HepG2 (cell line): ENCODE measurements at regions not wholly inside any gene's neighbourhood (a gene's known extent, or its start where the extent isn't known, plus 50 kb on each side); places are given as distances from the start of the nearest gene placed in this dataset.

Experiments
- ATAC-seq: fragments of 200-7000 bp; cut with Tn5 transposase; 3 replicates; pipeline ENCODE4 v1.9.1; 2020; ENCODE audit warnings: mild to moderate bottlenecking, moderate library complexity
- BruUV-seq: library from RNA; stranded (reverse); fragments of 400-500 nt; replicated peaks from 2 replicates; lab custom pipeline; 2021; lab: Mats Ljungman, UMichigan
- CTCF ChIA-PET: fragments of 300-600 bp; formaldehyde crosslinking; extraction: SDS; loops from one replicate; lab custom pipeline; 2021; ENCODE audit warnings: low total read pairs, inconsistent platforms, low intra/inter-chr PET ratio; lab: Yijun Ruan, JAX
- POLR2A ChIA-PET: fragments of 350-600 bp; sonication (Branson Sonifier 250); formaldehyde crosslinking; loops from one replicate; lab custom pipeline; 2020; ENCODE audit warnings: antibody characterized with exemption, inconsistent platforms; lab: Yijun Ruan, JAX
- DNase-seq: peaks from one replicate; pipeline ENCODE4 v3.0.0-alpha.2; 2015; ENCODE audit warnings: low spot score
- FAIRE-seq: peaks from 3 replicates; lab custom pipeline; 2011; peaks lifted over from hg19 to GRCh38; lab: Jason Lieb, UNC
- H2AFZ ChIP-seq: one replicate; pipeline ENCODE4 v1.6.1; 2011; ENCODE audit warnings: low read length, inconsistent platforms
- H3K27ac ChIP-seq: fragments of 300-600 bp; 3 replicates; pipeline ENCODE4 v1.8.0; 2011; ENCODE audit warnings: mixed run types, mild to moderate bottlenecking, mixed read lengths, low read length, inconsistent platforms; ENCODE audit not compliant: insufficient read depth; ENCODE audit errors: extremely low read length
- H3K27me3 ChIP-seq, 2 experiments: fragments of 200-600 bp in 1 of 2; 2 replicates in 1 of 2; 3 replicates in 1 of 2; pipeline versions ENCODE4 v1.6.0 to v1.8.0; 2011; ENCODE audit warnings: low read length in 2 of 2, mild to moderate bottlenecking in 2 of 2, moderate library complexity in 2 of 2, inconsistent platforms in 1 of 2; ENCODE audit not compliant: insufficient read depth in 2 of 2, control insufficient read depth in 1 of 2
- H3K36me3 ChIP-seq, 2 experiments: fragments of 200-600 bp in 1 of 2; replicated peaks in 1 of 2; 2 replicates in 1 of 2; 3 replicates in 1 of 2; pipeline versions ENCODE4 v1.5.1 to v1.8.0; 2011; ENCODE audit warnings: low read length in 2 of 2, inconsistent platforms in 1 of 2; ENCODE audit not compliant: insufficient read depth in 2 of 2, control insufficient read depth in 1 of 2
- H3K4me1 ChIP-seq: 2 replicates; pipeline ENCODE4 v1.5.1; 2012; ENCODE audit warnings: low read length, inconsistent platforms; ENCODE audit not compliant: insufficient read depth
- H3K4me2 ChIP-seq: 2 replicates; pipeline ENCODE4 v1.6.0; 2011; ENCODE audit warnings: low read depth, low read length, inconsistent platforms
- H3K4me3 ChIP-seq, 3 experiments: fragments of 200-600 bp in 1 of 3; sonication (generic), shearing (Covaris generic) in 1 of 3; replicated peaks in 1 of 3; 2 replicates each; pipeline ENCODE4 v1.5.1; 2011 to 2016; ENCODE audit warnings: low read length in 3 of 3, inconsistent platforms in 2 of 3, low read depth in 2 of 3, mild to moderate bottlenecking in 2 of 3, control low read depth in 1 of 3, mixed read lengths in 1 of 3; ENCODE audit not compliant: insufficient read depth in 1 of 3
- H3K79me2 ChIP-seq: one replicate; pipeline ENCODE4 v1.6.1; 2011; ENCODE audit warnings: low read length, inconsistent platforms; ENCODE audit not compliant: insufficient read depth
- H3K9ac ChIP-seq: 2 replicates; pipeline ENCODE4 v1.6.0; 2011; ENCODE audit warnings: mild to moderate bottlenecking, low read depth, low read length, inconsistent platforms; ENCODE audit not compliant: insufficient read depth
- H3K9me3 ChIP-seq: 2 replicates; pipeline ENCODE4 v1.5.1; 2012; ENCODE audit warnings: mild to moderate bottlenecking, low read length
- H4K20me1 ChIP-seq: 2 replicates; pipeline ENCODE4 v1.6.0; 2011; ENCODE audit warnings: inconsistent platforms, mild to moderate bottlenecking, low read length, moderate library complexity; ENCODE audit not compliant: insufficient read depth
- CC2D1A ChIP-seq: sonication (generic); formaldehyde crosslinking; IDR thresholded peaks from 2 replicates; pipeline ENCODE4 v1.8.1; 2023; ENCODE audit warnings: mild to moderate bottlenecking, missing genetic modification reagents
- ETV5 ChIP-seq: IDR thresholded peaks from 2 replicates; pipeline ENCODE4 v1.6.1; 2018; ENCODE audit warnings: missing biosample characterization, missing genetic modification reagents, inconsistent platforms, borderline replicate concordance
- RARA ChIP-seq: IDR thresholded peaks from 2 replicates; pipeline ENCODE4 v1.6.1; 2016; ENCODE audit warnings: missing genetic modification reagents, missing compliant biosample characterization
- ZNF260 ChIP-seq: sonication (generic); formaldehyde crosslinking; IDR thresholded peaks from 2 replicates; pipeline ENCODE4 v1.4.0; 2020; ENCODE audit warnings: missing genetic modification reagents, low read depth, mild to moderate bottlenecking, borderline replicate concordance
- ZNF780A ChIP-seq: sonication (generic); formaldehyde crosslinking; IDR thresholded peaks from 2 replicates; pipeline ENCODE4 v1.8.0; 2022; ENCODE audit warnings: mild to moderate bottlenecking, missing genetic modification reagents, moderate library complexity
- WGBS: methylation state at CpG from one replicate; pipeline ENCODE4 v1.1.6; 2017; ENCODE audit warnings: low lambda C conversion rate; 5-methylcytosine and 5-hydroxymethylcytosine counted together
- in situ Hi-C: cut with HindIII; loops from 2 replicates; pipeline ENCODE4 v1.10.0; 2017; ENCODE audit warnings: low pct_unique_long_range_greater_than_20kb; ENCODE audit not compliant: extremely low pct_ligation_motif_present
- intact Hi-C: fragments of 100-400 bp; cut with micrococcal nuclease; formaldehyde crosslinking; loops from one replicate; pipeline ENCODE4 v1.10.0; 2022; ENCODE audit not compliant: unreplicated experiment
- TF ChIP-seq, protein P1 (sequence below): sonication (generic); formaldehyde crosslinking; IDR thresholded peaks from 2 replicates; pipeline ENCODE4 v1.4.0; 2020; ENCODE audit warnings: missing genetic modification reagents, mild to moderate bottlenecking, borderline replicate concordance
- TF ChIP-seq, protein P2 (sequence below): sonication (generic); formaldehyde crosslinking; IDR thresholded peaks from 2 replicates; pipeline ENCODE4 v1.5.0; 2020; ENCODE audit warnings: missing genetic modification reagents
- TF ChIP-seq, protein P3 (sequence below): IDR thresholded peaks from 2 replicates; pipeline ENCODE4 v1.6.1; 2016

DNA sequence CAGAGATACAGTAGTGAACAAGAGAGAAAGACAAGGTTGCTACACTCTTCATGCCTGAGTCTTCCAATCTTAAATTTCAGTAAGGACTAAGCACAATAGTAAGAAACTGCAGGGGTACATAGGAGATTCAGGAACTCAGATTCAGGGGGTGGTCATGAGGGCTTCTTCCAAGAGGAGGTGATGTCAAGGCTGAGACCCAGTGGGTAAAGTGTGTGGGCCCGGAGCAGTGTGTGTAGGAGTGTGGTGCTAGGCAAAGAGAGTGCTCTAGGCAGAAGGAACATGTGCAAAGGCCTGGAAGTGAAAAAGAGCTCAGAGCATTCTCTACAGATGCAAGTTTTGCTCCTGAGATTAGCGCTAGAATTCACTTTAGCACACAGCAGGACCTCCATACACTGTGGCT, 102.9 kb upstream of the SPATA12 start:
- 97% methylated on average over 2 of the region's 2 CpGs for WGBS
- Histone ChIP-seq H3K27me3 (no peaks in the 10 kb centered on the region), H3K9me3 (no peaks in the 10 kb centered on the region), H3K4me3 (no peak overlapping the region), H3K4me2 (no peak overlapping the region), H3K79me2 (no peaks in the 10 kb centered on the region), H3K9ac (no peak overlapping the region), H3K27ac (no peak overlapping the region), H2AFZ (no peak overlapping the region), H3K36me3 (no peaks in the 10 kb centered on the region; a peak in 1 of 5 replicates), H3K4me1 (peaks cover 36% of the 10 kb centered on the region), H4K20me1 (no peaks in the 10 kb centered on the region)
- ChIA-PET CTCF (no interaction called here), POLR2A (no interaction called here)
- no peak for ATAC-seq
- intact Hi-C loops (no loop called here), in situ Hi-C loops (no loop called here)
- DNase-seq, result no peak
- no peak for FAIRE-seq
- no TSS peak for BruUV-seq
- TF ChIP-seq, protein P1, sequence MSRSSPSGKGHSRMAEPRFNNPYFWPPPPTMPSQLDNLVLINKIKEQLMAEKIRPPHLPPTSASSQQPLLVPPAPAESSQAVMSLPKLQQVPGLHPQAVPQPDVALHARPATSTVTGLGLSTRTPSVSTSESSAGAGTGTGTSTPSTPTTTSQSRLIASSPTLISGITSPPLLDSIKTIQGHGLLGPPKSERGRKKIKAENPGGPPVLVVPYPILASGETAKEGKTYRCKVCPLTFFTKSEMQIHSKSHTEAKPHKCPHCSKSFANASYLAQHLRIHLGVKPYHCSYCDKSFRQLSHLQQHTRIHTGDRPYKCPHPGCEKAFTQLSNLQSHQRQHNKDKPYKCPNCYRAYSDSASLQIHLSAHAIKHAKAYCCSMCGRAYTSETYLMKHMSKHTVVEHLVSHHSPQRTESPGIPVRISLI, result no peak
- TF ChIP-seq CC2D1A (no peak), ETV5 (no peak), RARA (CRISPR knock-in tag) (no peak), ZNF780A (CRISPR knock-in tag) (no peak), ZNF260 (CRISPR knock-in tag) (no peak)
- TF ChIP-seq, protein P2, sequence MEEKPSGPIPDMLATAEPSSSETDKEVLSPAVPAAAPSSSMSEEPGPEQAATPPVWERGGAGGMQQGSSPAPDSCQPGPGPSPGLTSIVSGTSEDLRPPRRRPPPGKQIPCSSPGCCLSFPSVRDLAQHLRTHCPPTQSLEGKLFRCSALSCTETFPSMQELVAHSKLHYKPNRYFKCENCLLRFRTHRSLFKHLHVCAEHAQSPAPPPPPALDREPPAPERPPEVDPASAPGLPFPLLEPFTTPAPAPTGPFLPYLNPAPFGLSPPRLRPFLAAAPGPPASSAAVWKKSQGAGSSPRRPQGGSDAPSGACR (CRISPR knock-in tag), result no peak
- TF ChIP-seq, protein P3, sequence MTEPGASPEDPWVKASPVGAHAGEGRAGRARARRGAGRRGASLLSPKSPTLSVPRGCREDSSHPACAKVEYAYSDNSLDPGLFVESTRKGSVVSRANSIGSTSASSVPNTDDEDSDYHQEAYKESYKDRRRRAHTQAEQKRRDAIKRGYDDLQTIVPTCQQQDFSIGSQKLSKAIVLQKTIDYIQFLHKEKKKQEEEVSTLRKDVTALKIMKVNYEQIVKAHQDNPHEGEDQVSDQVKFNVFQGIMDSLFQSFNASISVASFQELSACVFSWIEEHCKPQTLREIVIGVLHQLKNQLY (CRISPR knock-in tag), result no peak
